SK-N-SH (cell line): ENCODE measurements at regions not wholly inside any gene's neighbourhood (a gene's known extent, or its start where the extent isn't known, plus 50 kb on each side); places are given as distances from the start of the nearest gene placed in this dataset.

Source experiments
- SIN3A ChIP-seq: IDR thresholded peaks from 2 replicates; pipeline ENCODE4 v1.6.1; 2012; ENCODE audit warnings: low read depth, mild to moderate bottlenecking, low read length, moderate library complexity, borderline replicate concordance
- YY1 ChIP-seq: IDR thresholded peaks from 2 replicates; pipeline ENCODE4 v1.4.0; 2012; ENCODE audit warnings: low read depth, mild to moderate bottlenecking
- TF ChIP-seq, protein P1 (sequence below): fragments of 150-350 bp; IDR thresholded peaks from 2 replicates; pipeline ENCODE4 v1.6.1; 2016; ENCODE audit warnings: mild to moderate bottlenecking, low read depth, low read length

DNA sequence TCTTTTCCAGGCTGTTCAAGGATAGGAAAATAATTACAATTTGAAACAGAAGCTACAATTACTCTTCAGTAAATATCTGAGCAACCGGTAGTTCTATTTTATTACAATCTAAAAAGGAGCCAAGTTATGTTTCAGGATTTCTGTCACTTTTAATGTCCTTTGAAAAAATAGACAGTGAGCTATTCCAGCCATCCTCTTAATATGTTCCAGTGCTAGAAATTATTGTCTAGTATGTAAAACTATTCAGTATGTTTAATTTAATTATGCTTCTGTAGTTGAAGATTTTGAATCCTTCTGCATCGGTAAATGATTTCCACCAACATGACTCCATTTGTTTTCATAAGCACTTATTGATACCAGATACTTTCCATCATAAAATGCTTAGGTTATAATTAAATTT is 129.6 kb upstream of the SEMA3D start:
- TF ChIP-seq, protein P1, sequence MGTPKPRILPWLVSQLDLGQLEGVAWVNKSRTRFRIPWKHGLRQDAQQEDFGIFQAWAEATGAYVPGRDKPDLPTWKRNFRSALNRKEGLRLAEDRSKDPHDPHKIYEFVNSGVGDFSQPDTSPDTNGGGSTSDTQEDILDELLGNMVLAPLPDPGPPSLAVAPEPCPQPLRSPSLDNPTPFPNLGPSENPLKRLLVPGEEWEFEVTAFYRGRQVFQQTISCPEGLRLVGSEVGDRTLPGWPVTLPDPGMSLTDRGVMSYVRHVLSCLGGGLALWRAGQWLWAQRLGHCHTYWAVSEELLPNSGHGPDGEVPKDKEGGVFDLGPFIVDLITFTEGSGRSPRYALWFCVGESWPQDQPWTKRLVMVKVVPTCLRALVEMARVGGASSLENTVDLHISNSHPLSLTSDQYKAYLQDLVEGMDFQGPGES, result no peak
- TF ChIP-seq YY1, result no peak
- no peak for TF ChIP-seq SIN3A
